Gastroesophageal sphincter (tissue), 3 donors: ENCODE measurements at regions not wholly inside any gene's neighbourhood (a gene's known extent, or its start where the extent isn't known, plus 50 kb on each side); places are given as distances from the start of the nearest gene placed in this dataset.

Source experiments
- CTCF ChIP-seq, 4 experiments: fragments of 200-600 bp in 2 of 4; fragments of 450-650 bp in 2 of 4; sonication (generic) in 1 of 4; IDR thresholded peaks; one replicate each; pipeline ENCODE4 v1.5.1; 2017 to 2019; ENCODE audit warnings: antibody characterized with exemption in 4 of 4, mild to moderate bottlenecking in 2 of 4, moderate library complexity in 2 of 4
- EP300 ChIP-seq: sonication (generic); formaldehyde crosslinking; IDR thresholded peaks from one replicate; pipeline ENCODE4 v1.6.1; 2017; ENCODE audit warnings: antibody characterized with exemption, mild to moderate bottlenecking
- POLR2A ChIP-seq, 2 donors: fragments of 450-650 bp; IDR thresholded peaks; one replicate each; pipeline ENCODE4 v1.6.1; 2017; ENCODE audit warnings: antibody characterized with exemption in 2 of 2, mild to moderate bottlenecking in 2 of 2, moderate library complexity in 1 of 2

GRCh38 chr5:36395260-36395659 lies 93.6 kb upstream of the RANBP3L start:
- TF ChIP-seq CTCF (IDR thresholded peaks at IDR 0.05), result no peak
- TF ChIP-seq POLR2A (IDR thresholded peaks at IDR 0.05), result no peak
- no peak for TF ChIP-seq EP300
